Stimulated activated CD4-positive, alpha-beta T cell treated with anti-CD3 and anti-CD28 coated beads, Interleukin-2, amount 100 ng/mL, for 4 hours (primary cell): ENCODE measurements at regions not wholly inside any gene's neighbourhood (a gene's known extent, or its start where the extent isn't known, plus 50 kb on each side); places are given as distances from the start of the nearest gene placed in this dataset.
"Not testable (repeated sequence)": the region's sequence is repeated elsewhere in the genome, so short reads cannot be mapped to it uniquely, and the experiment has no call there.

Source experiments
- DNase-seq: peaks from one replicate; pipeline ENCODE4 v3.0.0-alpha.2; 2020; ENCODE audit warnings: low read depth

- not testable (repeated sequence) for DNase-seq
Measured at GRCh38 chr16:59624381-59624780, 890.3 kb upstream of the GOT2 start.

- no peak for DNase-seq
Measured at GRCh38 chr16:59614466-59615240, 880.5 kb upstream of the GOT2 start.

- DNase-seq = not testable (repeated sequence)
Measured at GRCh38 chr16:59612910-59613620, 878.9 kb upstream of the GOT2 start.

GRCh38 chr16:59612094-59612493, 878.0 kb upstream of the GOT2 start:
- DNase-seq = no peak

GRCh38 chr16:59611556-59611955, 877.4 kb upstream of the GOT2 start:
- DNase-seq = no peak

- no peak for DNase-seq
Measured at GRCh38 chr16:59605706-59606105, 871.6 kb upstream of the GOT2 start.

- no peak for DNase-seq
Measured at GRCh38 chr16:59604354-59604753, 870.2 kb upstream of the GOT2 start.

- DNase-seq = no peak
Measured at GRCh38 chr16:59601452-59601851, 867.3 kb upstream of the GOT2 start.

GRCh38 chr16:59597269-59597668, 863.2 kb upstream of the GOT2 start:
- DNase-seq = no peak

- DNase-seq = no peak
Measured at GRCh38 chr16:59596693-59597092, 862.6 kb upstream of the GOT2 start.

- DNase-seq = no peak
Measured at GRCh38 chr16:59593194-59593661, 859.1 kb upstream of the GOT2 start.

- DNase-seq = no peak
Measured at GRCh38 chr16:59591480-59591879, 857.4 kb upstream of the GOT2 start.

GRCh38 chr16:59590845-59591244, 856.7 kb upstream of the GOT2 start:
- no peak for DNase-seq

GRCh38 chr16:59586331-59586730, 852.2 kb upstream of the GOT2 start:
- DNase-seq = no peak

GRCh38 chr16:59574296-59574695, 840.2 kb upstream of the GOT2 start:
- DNase-seq = no peak

- no peak for DNase-seq
Measured at GRCh38 chr16:59573528-59574271, 839.6 kb upstream of the GOT2 start.

GRCh38 chr16:59567496-59567895, 833.4 kb upstream of the GOT2 start:
- no peak for DNase-seq

GRCh38 chr16:59566446-59566845, 832.3 kb upstream of the GOT2 start:
- DNase-seq = no peak

GRCh38 chr16:59558679-59559078, 824.6 kb upstream of the GOT2 start:
- no peak for DNase-seq

- no peak for DNase-seq
Measured at GRCh38 chr16:59552164-59552563, 818.0 kb upstream of the GOT2 start.

- DNase-seq = no peak
Measured at GRCh38 chr16:59545721-59546120, 811.6 kb upstream of the GOT2 start.

GRCh38 chr16:59543641-59544040, 809.5 kb upstream of the GOT2 start:
- no peak for DNase-seq

GRCh38 chr16:59540621-59541020, 806.5 kb upstream of the GOT2 start:
- no peak for DNase-seq
